Choroid plexus epithelial cell (primary cell): ENCODE measurements at regions not wholly inside any gene's neighbourhood (a gene's known extent, or its start where the extent isn't known, plus 50 kb on each side); places are given as distances from the start of the nearest gene placed in this dataset.
"Not testable (repeated sequence)": the region's sequence is repeated elsewhere in the genome, so short reads cannot be mapped to it uniquely, and the experiment has no call there.

Source experiments
- DNase-seq: peaks from one replicate; pipeline ENCODE4 v3.0.0-alpha.2; 2010; ENCODE audit warnings: low read depth
- H3K4me3 ChIP-seq: 2 replicates; pipeline ENCODE4 v1.5.1; 2011; ENCODE audit warnings: low read depth, mild to moderate bottlenecking, control low read depth, low read length, moderate library complexity
- CTCF ChIP-seq: conservative IDR thresholded peaks from 2 replicates; pipeline ENCODE4 v1.5.1; 2011; ENCODE audit warnings: low read depth, mild to moderate bottlenecking, control low read depth, inconsistent platforms, low read length, moderate library complexity

GRCh38 chr9:134531220-134531970, 110.2 kb upstream of the COL5A1 start:
- no peak for DNase-seq
- H3K4me3 ChIP-seq: no peak overlapping the region
- no peak for TF ChIP-seq CTCF

DNA sequence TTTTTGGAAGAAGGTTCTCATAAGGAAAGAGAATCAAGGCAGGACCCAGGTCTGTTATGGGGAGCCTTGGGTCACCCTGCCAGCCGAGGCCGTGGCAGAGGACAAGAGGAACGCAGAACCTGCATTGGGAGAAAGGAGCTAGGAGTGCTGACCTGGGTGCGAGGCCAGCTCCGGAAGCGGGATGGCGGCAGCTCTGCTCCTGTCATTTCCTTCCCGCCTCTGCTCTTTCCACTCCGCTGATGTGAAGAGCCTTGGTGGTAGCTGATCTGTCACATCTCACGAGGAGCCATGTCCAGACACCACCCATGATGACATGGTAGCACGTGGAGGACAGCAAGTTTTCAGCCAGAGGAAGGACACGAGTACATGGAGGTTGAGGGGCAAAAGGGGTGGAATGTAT, 109.5 kb upstream of the COL5A1 start:
- H3K4me3 ChIP-seq: no peak overlapping the region
- no peak for TF ChIP-seq CTCF
- DNase-seq: no peak

GRCh38 chr9:134532661-134533060, 108.9 kb upstream of the COL5A1 start:
- H3K4me3 ChIP-seq, DNase-seq: not testable (repeated sequence)

GRCh38 chr9:134533850-134534588, 107.6 kb upstream of the COL5A1 start:
- peak; percentile 49 for DNase-seq
- TF ChIP-seq CTCF: no peak
- no peak overlapping the region for H3K4me3 ChIP-seq

GRCh38 chr9:134534661-134535080, 106.9 kb upstream of the COL5A1 start:
- TF ChIP-seq CTCF: no peak
- H3K4me3 ChIP-seq: no peak overlapping the region
- DNase-seq: peak; percentile 73

GRCh38 chr9:134535171-134535570, 106.4 kb upstream of the COL5A1 start:
- H3K4me3 ChIP-seq: no peak overlapping the region
- no peak for TF ChIP-seq CTCF
- no peak for DNase-seq

- peak; percentile 88 for DNase-seq
- TF ChIP-seq CTCF: no peak
- H3K4me3 ChIP-seq: no peak overlapping the region
Observed at GRCh38 chr9:134536101-134536900, 105.3 kb upstream of the COL5A1 start.
